Subcutaneous abdominal adipose tissue (tissue), 5 donors: ENCODE measurements at regions not wholly inside any gene's neighbourhood (a gene's known extent, or its start where the extent isn't known, plus 50 kb on each side); places are given as distances from the start of the nearest gene placed in this dataset.

Experiments used
- H3K27ac ChIP-seq: one replicate; pipeline ENCODE4 v1.7.0; 2013; ENCODE audit warnings: low read depth, mild to moderate bottlenecking, inconsistent platforms, low read length, moderate library complexity
- H3K27me3 ChIP-seq, 5 donors: one replicate each; pipeline ENCODE4 v1.7.0; 2013; ENCODE audit warnings: low read length in 5 of 5, inconsistent platforms in 1 of 5; ENCODE audit not compliant: control insufficient read depth in 5 of 5, insufficient read depth in 4 of 5
- H3K36me3 ChIP-seq, 5 donors: one replicate each; pipeline ENCODE4 v1.7.0; 2013; ENCODE audit warnings: low read length in 5 of 5; ENCODE audit not compliant: control insufficient read depth in 5 of 5, insufficient read depth in 5 of 5
- H3K4me1 ChIP-seq, 5 donors: one replicate each; pipeline ENCODE4 v1.7.0; 2013; ENCODE audit warnings: low read length in 5 of 5, mild to moderate bottlenecking in 3 of 5, moderate library complexity in 1 of 5; ENCODE audit not compliant: control insufficient read depth in 5 of 5, insufficient read depth in 5 of 5
- H3K4me3 ChIP-seq, 5 donors: one replicate each; pipeline ENCODE4 v1.7.0; 2013; ENCODE audit warnings: low read length in 5 of 5, low read depth in 1 of 5
- H3K9ac ChIP-seq, 5 donors: one replicate each; pipeline ENCODE4 v1.7.0; 2013; ENCODE audit warnings: low read length in 5 of 5, mild to moderate bottlenecking in 4 of 5, moderate library complexity in 3 of 5
- H3K9me3 ChIP-seq, 5 donors: one replicate each; pipeline ENCODE4 v1.7.0; 2013; ENCODE audit warnings: low read length in 5 of 5; ENCODE audit not compliant: control insufficient read depth in 5 of 5
- donor health status: healthy.
- donor health status: healthy.
- donor health status: healthy.
- donor health status: healthy.
- donor health status: healthy.

DNA sequence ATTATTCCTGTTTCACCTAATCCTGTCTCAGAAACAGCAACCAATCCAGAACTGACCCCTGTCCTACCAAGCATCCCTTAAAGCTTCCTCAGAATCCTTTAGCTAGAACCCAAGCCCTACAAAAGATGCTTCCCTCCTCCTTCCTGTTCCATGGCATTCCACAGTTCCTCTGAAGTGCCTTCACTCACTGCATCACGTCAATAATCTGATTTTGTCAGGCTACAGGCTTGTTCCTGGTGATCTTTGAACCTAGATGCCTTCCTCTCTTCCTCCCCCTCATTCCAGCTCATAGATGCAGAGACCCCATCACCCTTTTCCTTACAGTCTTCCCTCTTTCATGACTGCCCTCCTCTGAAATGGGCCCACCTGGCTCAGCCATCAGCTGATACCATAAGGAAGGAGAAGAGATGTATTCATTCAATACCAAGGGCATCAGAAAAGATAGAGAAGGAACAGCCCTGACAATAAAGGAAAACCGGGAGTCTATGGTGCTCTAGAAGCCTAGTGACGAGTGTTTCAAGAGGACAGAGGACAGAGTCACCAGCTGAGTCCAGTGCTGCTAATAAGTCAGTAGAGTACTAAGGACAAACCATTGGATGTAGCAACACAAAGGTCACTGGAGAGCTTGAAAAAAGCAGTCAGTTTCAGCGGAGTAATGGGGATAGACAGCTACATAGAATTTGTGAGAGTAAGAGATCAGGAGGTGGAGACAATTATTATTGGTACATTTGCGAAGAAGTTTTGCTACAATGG is 62.5 kb upstream of the SPDEF start:
- H3K27ac ChIP-seq = no peak overlapping the region
- no peak overlapping the region for H3K9ac ChIP-seq
- H3K9me3 ChIP-seq = no peaks in the 10 kb centered on the region
- H3K4me3 ChIP-seq = no peak overlapping the region
- no peaks in the 10 kb centered on the region for H3K27me3 ChIP-seq
- peaks cover 0 to 5% (median 0%) of the 10 kb centered on the region in 5 donors for H3K4me1 ChIP-seq
- H3K36me3 ChIP-seq = peaks cover 6 to 18% (median 12%) of the 10 kb centered on the region in 5 donors

DNA sequence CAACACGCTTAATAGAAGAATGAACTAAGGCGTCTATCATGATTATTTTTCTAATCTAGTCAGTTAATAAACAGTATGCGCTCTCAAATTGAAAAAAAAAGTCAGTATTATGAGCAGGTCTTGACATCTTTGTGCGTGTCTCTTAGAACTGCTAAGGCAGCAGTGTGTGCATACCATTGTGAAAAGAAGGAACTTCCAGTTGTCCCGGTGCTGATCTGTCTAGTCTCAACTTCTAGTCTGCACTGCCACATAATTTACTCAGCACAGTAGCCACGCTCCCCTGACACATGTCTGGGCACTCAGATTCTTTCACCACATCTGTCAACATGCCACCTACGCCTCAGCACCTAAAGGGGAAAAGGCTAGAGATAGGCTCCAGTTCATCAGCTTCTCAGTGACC is 61.1 kb upstream of the SPDEF start:
- H3K27ac ChIP-seq = no peak overlapping the region
- H3K9me3 ChIP-seq = no peaks in the 10 kb centered on the region
- no peak overlapping the region for H3K4me3 ChIP-seq
- peaks cover 0 to 5% (median 0%) of the 10 kb centered on the region in 5 donors for H3K4me1 ChIP-seq
- H3K9ac ChIP-seq = no peak overlapping the region
- H3K36me3 ChIP-seq = peaks cover 6 to 18% (median 16%) of the 10 kb centered on the region in 5 donors
- no peaks in the 10 kb centered on the region for H3K27me3 ChIP-seq

DNA sequence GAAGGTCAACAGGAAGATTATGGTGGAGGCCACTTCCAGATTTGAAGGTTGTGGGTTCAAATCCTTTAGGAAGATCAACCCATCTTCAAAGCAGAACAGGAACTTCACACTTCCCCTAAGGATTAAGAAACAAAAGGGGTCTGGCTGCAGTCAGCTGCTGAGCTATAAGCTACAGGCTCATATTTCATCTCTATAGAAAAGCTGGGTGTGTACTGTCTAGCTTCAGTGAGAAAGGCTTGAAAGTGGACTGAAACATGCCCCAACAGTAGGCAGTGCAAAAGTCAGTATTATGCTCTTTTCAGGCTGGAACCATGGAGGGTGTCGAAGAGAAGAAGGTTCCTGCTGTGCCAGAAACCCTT is 60.1 kb upstream of the SPDEF start:
- no peaks in the 10 kb centered on the region for H3K27me3 ChIP-seq
- H3K4me1 ChIP-seq = peaks cover 0 to 5% (median 0%) of the 10 kb centered on the region in 5 donors
- H3K36me3 ChIP-seq = peaks cover 6 to 19% (median 17%) of the 10 kb centered on the region in 5 donors
- H3K9ac ChIP-seq = no peak overlapping the region
- no peaks in the 10 kb centered on the region for H3K9me3 ChIP-seq
- no peak overlapping the region for H3K27ac ChIP-seq
- H3K4me3 ChIP-seq = no peak overlapping the region

- H3K27ac ChIP-seq = no peak overlapping the region
- H3K4me3 ChIP-seq = no peak overlapping the region
- H3K9ac ChIP-seq = no peak overlapping the region
- H3K9me3 ChIP-seq = no peaks in the 10 kb centered on the region
- peaks cover 6 to 19% (median 17%) of the 10 kb centered on the region in 5 donors for H3K36me3 ChIP-seq
- H3K27me3 ChIP-seq = no peaks in the 10 kb centered on the region
- peaks cover 0 to 5% (median 1%) of the 10 kb centered on the region in 5 donors for H3K4me1 ChIP-seq
Observed at GRCh38 chr6:34615574-34616226, 59.6 kb upstream of the SPDEF start.

DNA sequence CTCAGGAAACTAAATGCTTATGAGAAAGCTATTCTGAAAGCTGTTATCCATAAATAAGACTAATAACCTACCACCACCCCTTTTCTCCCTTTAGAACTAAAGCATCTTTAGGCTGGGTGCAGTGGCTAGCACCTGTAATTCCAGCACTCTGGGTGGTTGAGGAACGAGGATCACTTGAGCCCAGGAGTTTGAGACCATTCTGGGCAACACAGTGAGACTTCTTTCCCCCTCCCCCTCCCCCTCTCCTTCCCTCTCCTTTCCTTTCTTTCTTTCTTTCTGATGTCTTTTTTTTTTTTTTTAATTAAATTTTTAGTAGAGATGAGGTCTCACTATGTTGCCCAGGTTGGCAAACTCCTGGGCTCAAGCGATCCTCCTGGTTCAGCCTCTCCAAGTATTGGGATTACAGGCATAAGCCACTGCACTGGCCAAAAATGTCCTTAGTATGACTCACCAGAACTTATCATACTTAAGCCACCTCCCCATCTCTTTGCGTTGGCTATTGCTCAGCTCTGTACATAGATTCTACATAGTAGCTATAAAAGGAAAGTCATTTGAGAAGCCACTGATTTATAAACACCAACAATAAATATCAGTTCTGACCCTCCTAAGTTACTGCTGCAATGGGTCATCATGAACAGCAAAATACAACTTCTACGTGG is 54.8 kb upstream of the SPDEF start:
- H3K4me1 ChIP-seq = peaks cover 0 to 25% (median 7%) of the 10 kb centered on the region in 5 donors
- no peaks in the 10 kb centered on the region for H3K27me3 ChIP-seq
- H3K9me3 ChIP-seq = no peaks in the 10 kb centered on the region
- no peak overlapping the region for H3K4me3 ChIP-seq
- peaks cover 9 to 16% (median 12%) of the 10 kb centered on the region in 5 donors for H3K36me3 ChIP-seq
- H3K27ac ChIP-seq = peak overlapping the region; percentile 79
- H3K9ac ChIP-seq = no peak overlapping the region

GRCh38 chr6:34608321-34609091 is 52.4 kb upstream of the SPDEF start:
- H3K27ac ChIP-seq = peak overlapping the region; percentile 79

GRCh38 chr6:34606477-34607265 is 50.5 kb upstream of the SPDEF start:
- Histone ChIP-seq H3K4me1 (peaks cover 0 to 41% (median 21%) of the 10 kb centered on the region in 5 donors), H3K4me3 (no peak overlapping the region)

More at GRCh38 chr6:34608321-34609091, 52.4 kb upstream of the SPDEF start:
- Histone ChIP-seq H3K9ac (peak overlapping the region in 1 of 5 donors; percentile 7), H3K4me3 (no peak overlapping the region), H3K9me3 (no peaks in the 10 kb centered on the region), H3K36me3 (peaks cover 6 to 12% (median 9%) of the 10 kb centered on the region in 5 donors), H3K4me1 (peaks cover 0 to 28% (median 7%) of the 10 kb centered on the region in 5 donors), H3K27me3 (no peaks in the 10 kb centered on the region)

More at GRCh38 chr6:34606477-34607265, 50.5 kb upstream of the SPDEF start:
- Histone ChIP-seq H3K27ac (no peak overlapping the region), H3K9ac (no peak overlapping the region), H3K27me3 (no peaks in the 10 kb centered on the region), H3K9me3 (no peaks in the 10 kb centered on the region), H3K36me3 (peaks cover 3 to 15% (median 12%) of the 10 kb centered on the region in 5 donors)
